Uterus (tissue), 3 donors: ENCODE measurements at regions not wholly inside any gene's neighbourhood (a gene's known extent, or its start where the extent isn't known, plus 50 kb on each side); places are given as distances from the start of the nearest gene placed in this dataset.

Experiments used
- DNase-seq, 2 donors: peaks; one replicate each; pipeline ENCODE4 v3.0.0-alpha.2; 2019 to 2020
- H3K27ac ChIP-seq, 2 donors: fragments of 200-600 bp; sonication (generic); 1 replicate in 1 of 2; 2 replicates in 1 of 2; pipeline ENCODE4 v1.5.1; 2016 to 2018
- H3K27me3 ChIP-seq, 2 donors: fragments of 200-600 bp; sonication (generic); one replicate each; pipeline ENCODE4 v1.5.1; 2018 to 2019; ENCODE audit warnings: control low read depth in 1 of 2
- H3K36me3 ChIP-seq, 2 donors: fragments of 200-600 bp; sonication (generic); one replicate each; pipeline ENCODE4 v1.5.1; 2019; ENCODE audit warnings: control low read depth in 1 of 2
- H3K4me1 ChIP-seq, 2 donors: fragments of 200-600 bp; sonication (generic); one replicate each; pipeline ENCODE4 v1.5.1; 2018 to 2019; ENCODE audit warnings: control low read depth in 1 of 2
- H3K4me3 ChIP-seq, 2 donors: fragments of 200-600 bp; sonication (generic); 1 replicate in 1 of 2; 2 replicates in 1 of 2; pipeline ENCODE4 v1.5.1; 2018 to 2019; ENCODE audit warnings: mild to moderate bottlenecking in 1 of 2
- H3K9me3 ChIP-seq, 2 donors: fragments of 200-600 bp; sonication (generic); one replicate each; pipeline ENCODE4 v1.5.1; 2019; ENCODE audit warnings: control low read depth in 1 of 2
- POLR2A ChIP-seq, 2 donors: fragments of 450-650 bp; IDR thresholded peaks; one replicate each; pipeline ENCODE4 v1.6.1; 2016; ENCODE audit warnings: antibody characterized with exemption in 2 of 2, mild to moderate bottlenecking in 1 of 2, moderate library complexity in 1 of 2
- intact Hi-C: fragments of 100-400 bp; cut with DNase I; formaldehyde crosslinking; loops from one replicate; pipeline ENCODE4 v1.15.1; 2023; ENCODE audit warnings: low total_unique reads
- TF ChIP-seq, protein P1 (sequence below), 4 experiments: fragments of 200-600 bp in 2 of 4; fragments of 450-650 bp in 2 of 4; sonication (generic) in 2 of 4; IDR thresholded peaks; one replicate each; pipeline ENCODE4 v1.5.1; 2016 to 2019; ENCODE audit warnings: antibody characterized with exemption in 4 of 4, mild to moderate bottlenecking in 2 of 4, moderate library complexity in 1 of 4
- donor health status: DM: yes; HTN: yes; CAD: no.

DNA sequence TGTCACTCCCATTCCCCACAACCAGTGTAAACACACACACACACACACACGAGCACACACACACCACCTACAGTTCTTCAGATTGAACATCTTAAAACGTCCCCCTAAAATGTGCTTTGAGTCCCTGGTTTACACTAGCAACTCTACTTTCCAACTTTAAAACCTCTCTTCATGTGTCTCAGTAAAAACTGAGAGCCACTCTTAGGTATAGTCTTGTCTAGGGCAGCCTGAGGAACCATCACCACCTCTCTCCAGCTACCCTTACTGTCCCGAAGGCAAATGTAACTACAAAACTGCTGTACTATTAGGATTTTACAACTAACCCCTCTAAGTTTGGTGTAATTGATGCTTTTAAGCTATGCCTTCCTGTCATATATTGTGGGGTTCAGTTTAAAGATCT lies 1501.6 kb upstream of the MIR17HG start:
- intact Hi-C loops, result no loop called here
- no peaks in the 10 kb centered on the region for H3K4me1 ChIP-seq
- H3K36me3 ChIP-seq, result no peaks in the 10 kb centered on the region
- no peak overlapping the region for H3K4me3 ChIP-seq
- no peak overlapping the region for H3K27ac ChIP-seq
- no peak for DNase-seq
- H3K27me3 ChIP-seq, result no peaks in the 10 kb centered on the region
- no peaks in the 10 kb centered on the region for H3K9me3 ChIP-seq
- TF ChIP-seq, protein P1, sequence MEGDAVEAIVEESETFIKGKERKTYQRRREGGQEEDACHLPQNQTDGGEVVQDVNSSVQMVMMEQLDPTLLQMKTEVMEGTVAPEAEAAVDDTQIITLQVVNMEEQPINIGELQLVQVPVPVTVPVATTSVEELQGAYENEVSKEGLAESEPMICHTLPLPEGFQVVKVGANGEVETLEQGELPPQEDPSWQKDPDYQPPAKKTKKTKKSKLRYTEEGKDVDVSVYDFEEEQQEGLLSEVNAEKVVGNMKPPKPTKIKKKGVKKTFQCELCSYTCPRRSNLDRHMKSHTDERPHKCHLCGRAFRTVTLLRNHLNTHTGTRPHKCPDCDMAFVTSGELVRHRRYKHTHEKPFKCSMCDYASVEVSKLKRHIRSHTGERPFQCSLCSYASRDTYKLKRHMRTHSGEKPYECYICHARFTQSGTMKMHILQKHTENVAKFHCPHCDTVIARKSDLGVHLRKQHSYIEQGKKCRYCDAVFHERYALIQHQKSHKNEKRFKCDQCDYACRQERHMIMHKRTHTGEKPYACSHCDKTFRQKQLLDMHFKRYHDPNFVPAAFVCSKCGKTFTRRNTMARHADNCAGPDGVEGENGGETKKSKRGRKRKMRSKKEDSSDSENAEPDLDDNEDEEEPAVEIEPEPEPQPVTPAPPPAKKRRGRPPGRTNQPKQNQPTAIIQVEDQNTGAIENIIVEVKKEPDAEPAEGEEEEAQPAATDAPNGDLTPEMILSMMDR (IDR thresholded peaks at IDR 0.05), result no peak
- TF ChIP-seq POLR2A (IDR thresholded peaks at IDR 0.05), result no peak

DNA sequence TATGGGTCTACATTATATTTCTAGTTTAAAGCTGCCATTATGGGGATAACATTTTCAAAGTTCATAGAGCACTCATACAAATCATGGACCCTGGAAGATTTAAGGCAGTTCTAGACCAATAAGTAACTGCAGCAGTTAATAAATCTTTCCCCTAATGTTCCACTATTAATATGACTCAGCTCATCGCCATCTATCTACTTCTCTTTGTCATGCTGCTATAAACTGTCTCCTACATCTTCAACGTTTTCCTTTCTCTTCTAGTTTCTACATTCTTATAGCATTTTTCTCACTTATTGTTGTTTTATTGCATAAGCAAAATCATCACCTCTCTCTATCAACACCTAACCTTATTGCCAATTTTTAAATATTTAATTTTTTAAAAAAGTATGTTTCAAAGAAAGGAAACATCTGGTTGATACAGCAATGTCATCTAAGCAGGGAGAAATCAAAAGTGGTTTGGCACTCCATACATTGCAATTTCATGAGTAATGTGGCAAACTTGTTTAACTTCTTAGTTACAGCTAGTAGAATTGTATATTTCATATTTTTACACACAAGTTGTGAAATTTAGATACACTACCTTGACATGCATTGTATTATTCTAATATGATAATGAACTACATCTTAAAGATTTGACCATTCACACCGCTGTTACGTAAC lies 1500.4 kb upstream of the MIR17HG start:
- no peak overlapping the region for H3K4me3 ChIP-seq
- no peaks in the 10 kb centered on the region for H3K36me3 ChIP-seq
- no peaks in the 10 kb centered on the region for H3K27me3 ChIP-seq
- no peak for DNase-seq
- TF ChIP-seq POLR2A (IDR thresholded peaks at IDR 0.05), result no peak
- TF ChIP-seq, protein P1 (IDR thresholded peaks at IDR 0.05), result no peak
- H3K4me1 ChIP-seq, result no peaks in the 10 kb centered on the region
- no peak overlapping the region for H3K27ac ChIP-seq
- no peaks in the 10 kb centered on the region for H3K9me3 ChIP-seq
- intact Hi-C loops, result no loop called here

DNA sequence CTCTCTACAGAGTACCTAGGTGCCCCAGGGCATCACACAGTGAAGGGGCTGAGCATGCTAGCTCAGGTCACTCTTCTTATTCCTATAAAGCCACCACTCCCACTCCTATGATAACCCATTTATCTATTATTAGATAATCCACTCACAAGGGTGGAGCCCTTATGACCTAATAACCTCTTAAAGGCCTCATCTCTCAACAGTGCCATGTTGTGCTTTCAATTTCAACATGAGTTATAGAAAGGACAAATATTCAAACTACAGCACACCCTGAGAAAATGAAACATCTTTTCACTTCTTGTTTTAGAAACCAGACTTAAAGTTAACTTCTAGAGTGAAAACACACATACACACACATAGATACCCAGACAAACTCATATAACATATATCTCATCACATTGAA lies 1494.9 kb upstream of the MIR17HG start:
- H3K27ac ChIP-seq, result no peak overlapping the region
- H3K36me3 ChIP-seq, result no peaks in the 10 kb centered on the region
- TF ChIP-seq, protein P1 (IDR thresholded peaks at IDR 0.05), result no peak
- TF ChIP-seq POLR2A (IDR thresholded peaks at IDR 0.05), result no peak
- DNase-seq, result no peak
- H3K4me1 ChIP-seq, result no peaks in the 10 kb centered on the region
- no peaks in the 10 kb centered on the region for H3K27me3 ChIP-seq
- H3K9me3 ChIP-seq, result no peaks in the 10 kb centered on the region
- intact Hi-C loops, result no loop called here
- H3K4me3 ChIP-seq, result no peak overlapping the region

DNA sequence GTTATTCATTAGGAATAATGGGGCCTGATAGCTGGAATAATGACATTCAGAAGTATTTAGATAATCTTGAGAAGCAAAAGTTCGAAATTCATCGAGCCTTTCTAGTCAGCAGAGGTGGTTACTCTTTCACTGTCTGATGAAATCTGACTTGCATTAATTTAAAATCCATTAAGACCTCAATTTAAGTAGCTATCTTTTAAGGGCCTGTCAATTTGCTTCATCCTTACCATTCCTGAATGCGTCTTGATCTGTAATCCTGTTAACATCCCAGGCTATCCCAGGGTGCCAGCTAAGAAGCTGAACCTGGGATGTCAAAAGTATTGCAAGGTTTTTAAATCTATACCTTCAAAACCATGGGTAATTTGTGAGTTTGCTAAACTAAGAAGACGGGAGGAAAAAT lies 1491.0 kb upstream of the MIR17HG start:
- TF ChIP-seq, protein P1 (IDR thresholded peaks at IDR 0.05), result no peak
- no peak for TF ChIP-seq POLR2A (IDR thresholded peaks at IDR 0.05)
- H3K27me3 ChIP-seq, result no peaks in the 10 kb centered on the region
- intact Hi-C loops, result no loop called here
- H3K4me1 ChIP-seq, result no peaks in the 10 kb centered on the region
- H3K27ac ChIP-seq, result no peak overlapping the region
- no peaks in the 10 kb centered on the region for H3K36me3 ChIP-seq
- H3K4me3 ChIP-seq, result no peak overlapping the region
- no peaks in the 10 kb centered on the region for H3K9me3 ChIP-seq
- no peak for DNase-seq

DNA sequence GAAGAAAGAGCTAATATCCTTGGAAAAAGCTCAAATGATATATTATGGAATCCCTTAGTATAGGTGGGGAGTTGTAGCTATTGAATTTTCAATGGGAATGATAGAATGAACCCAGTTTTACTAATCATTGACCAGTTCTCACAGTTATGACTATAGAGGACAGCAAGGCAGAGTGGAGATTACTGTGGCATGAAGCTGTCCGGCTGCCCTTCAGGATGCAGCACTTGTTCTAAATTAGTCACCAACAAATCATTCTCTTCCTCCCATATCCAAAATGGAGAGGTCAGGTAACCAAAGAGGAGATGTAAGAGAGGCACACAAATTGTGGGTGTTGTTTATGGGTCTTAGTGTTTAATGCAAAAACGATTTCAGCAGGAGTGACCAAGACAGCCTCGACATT lies 1490.0 kb upstream of the MIR17HG start:
- intact Hi-C loops, result no loop called here
- H3K4me3 ChIP-seq, result no peak overlapping the region
- TF ChIP-seq POLR2A (IDR thresholded peaks at IDR 0.05), result no peak
- TF ChIP-seq, protein P1 (IDR thresholded peaks at IDR 0.05), result no peak

More for the DNA sequence above, 1490.0 kb upstream of the MIR17HG start:
- Histone ChIP-seq H3K4me1 (no peaks in the 10 kb centered on the region), H3K9me3 (no peaks in the 10 kb centered on the region), H3K27ac (no peak overlapping the region), H3K36me3 (no peaks in the 10 kb centered on the region), H3K27me3 (no peaks in the 10 kb centered on the region)
- no peak for DNase-seq
